ENCODE measurements at regions not wholly inside any gene's neighbourhood (a gene's known extent, or its start where the extent isn't known, plus 50 kb on each side); places are given as distances from the start of the nearest gene placed in this dataset.

DNA sequence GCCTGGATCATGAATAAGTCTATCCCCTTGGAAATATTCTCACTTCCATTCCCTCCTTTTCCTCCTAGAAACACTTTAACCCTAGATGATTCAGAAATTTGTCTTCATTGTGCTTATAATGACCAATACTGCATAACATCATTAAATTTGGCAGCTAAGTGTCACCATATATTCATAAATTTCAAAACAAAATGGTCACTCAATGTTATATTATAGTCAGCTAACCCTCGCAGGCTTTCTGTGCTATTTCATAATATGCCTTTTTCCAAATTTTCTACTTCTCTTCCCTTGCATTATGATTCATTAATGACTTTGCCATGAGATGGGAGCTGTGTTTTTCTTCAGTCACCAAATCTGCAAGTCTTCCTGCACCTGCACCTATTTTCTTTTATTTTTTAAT lies 308.3 kb upstream of the AKR1E2 start:
- Histone ChIP-seq H3K9me3 (ENCODE audit: control insufficient read depth, insufficient read depth, low read depth, low read length) (no peaks in the 10 kb centered on the region), H3K4me1 (ENCODE audit: control insufficient read depth, insufficient read depth, low read length) (no peaks in the 10 kb centered on the region), H3K36me3 (ENCODE audit: control insufficient read depth in 2 of 2, insufficient read depth in 1 of 2, low read length in 2 of 2) (no peaks in the 10 kb centered on the region), H3K4me3 (ENCODE audit: low read depth, low read length) (no peak overlapping the region), H3K27ac (ENCODE audit: extremely low read depth, low read depth, low read length) (no peak overlapping the region)
- CTCF ChIA-PET: no interaction called here
- TF ChIP-seq ZNF513 (tag by site-specific recombination; IDR thresholded peaks at IDR 0.05): no peak
- TF ChIP-seq ZNF112 (tag by site-specific recombination; IDR thresholded peaks at IDR 0.05): no peak
- TF ChIP-seq, protein P1, sequence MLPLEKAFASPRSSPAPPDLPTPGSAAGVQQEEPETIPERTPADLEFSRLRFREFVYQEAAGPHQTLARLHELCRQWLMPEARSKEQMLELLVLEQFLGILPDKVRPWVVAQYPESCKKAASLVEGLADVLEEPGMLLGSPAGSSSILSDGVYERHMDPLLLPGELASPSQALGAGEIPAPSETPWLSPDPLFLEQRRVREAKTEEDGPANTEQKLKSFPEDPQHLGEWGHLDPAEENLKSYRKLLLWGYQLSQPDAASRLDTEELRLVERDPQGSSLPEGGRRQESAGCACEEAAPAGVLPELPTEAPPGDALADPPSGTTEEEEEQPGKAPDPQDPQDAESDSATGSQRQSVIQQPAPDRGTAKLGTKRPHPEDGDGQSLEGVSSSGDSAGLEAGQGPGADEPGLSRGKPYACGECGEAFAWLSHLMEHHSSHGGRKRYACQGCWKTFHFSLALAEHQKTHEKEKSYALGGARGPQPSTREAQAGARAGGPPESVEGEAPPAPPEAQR (tag by site-specific recombination; IDR thresholded peaks at IDR 0.05): no peak
- no peak for TF ChIP-seq ZNF521 (tag by site-specific recombination; IDR thresholded peaks at IDR 0.05)
- no peak for TF ChIP-seq ZNF701 (tag by site-specific recombination; IDR thresholded peaks at IDR 0.05)
- TF ChIP-seq YY1 (tag by site-specific recombination; IDR thresholded peaks at IDR 0.05): no peak
- TF ChIP-seq ZNF747 (tag by site-specific recombination; IDR thresholded peaks at IDR 0.05): no peak
- no peak for TF ChIP-seq KLF17 (tag by site-specific recombination; IDR thresholded peaks at IDR 0.05)
- no peak for TF ChIP-seq ZNF626 (tag by site-specific recombination; IDR thresholded peaks at IDR 0.05)
- TF ChIP-seq, protein P2, sequence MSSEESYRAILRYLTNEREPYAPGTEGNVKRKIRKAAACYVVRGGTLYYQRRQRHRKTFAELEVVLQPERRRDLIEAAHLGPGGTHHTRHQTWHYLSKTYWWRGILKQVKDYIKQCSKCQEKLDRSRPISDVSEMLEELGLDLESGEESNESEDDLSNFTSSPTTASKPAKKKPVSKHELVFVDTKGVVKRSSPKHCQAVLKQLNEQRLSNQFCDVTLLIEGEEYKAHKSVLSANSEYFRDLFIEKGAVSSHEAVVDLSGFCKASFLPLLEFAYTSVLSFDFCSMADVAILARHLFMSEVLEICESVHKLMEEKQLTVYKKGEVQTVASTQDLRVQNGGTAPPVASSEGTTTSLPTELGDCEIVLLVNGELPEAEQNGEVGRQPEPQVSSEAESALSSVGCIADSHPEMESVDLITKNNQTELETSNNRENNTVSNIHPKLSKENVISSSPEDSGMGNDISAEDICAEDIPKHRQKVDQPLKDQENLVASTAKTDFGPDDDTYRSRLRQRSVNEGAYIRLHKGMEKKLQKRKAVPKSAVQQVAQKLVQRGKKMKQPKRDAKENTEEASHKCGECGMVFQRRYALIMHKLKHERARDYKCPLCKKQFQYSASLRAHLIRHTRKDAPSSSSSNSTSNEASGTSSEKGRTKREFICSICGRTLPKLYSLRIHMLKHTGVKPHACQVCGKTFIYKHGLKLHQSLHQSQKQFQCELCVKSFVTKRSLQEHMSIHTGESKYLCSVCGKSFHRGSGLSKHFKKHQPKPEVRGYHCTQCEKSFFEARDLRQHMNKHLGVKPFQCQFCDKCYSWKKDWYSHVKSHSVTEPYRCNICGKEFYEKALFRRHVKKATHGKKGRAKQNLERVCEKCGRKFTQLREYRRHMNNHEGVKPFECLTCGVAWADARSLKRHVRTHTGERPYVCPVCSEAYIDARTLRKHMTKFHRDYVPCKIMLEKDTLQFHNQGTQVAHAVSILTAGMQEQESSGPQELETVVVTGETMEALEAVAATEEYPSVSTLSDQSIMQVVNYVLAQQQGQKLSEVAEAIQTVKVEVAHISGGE (tag by site-specific recombination; conservative IDR thresholded peaks at IDR 0.05; ENCODE audit: low read depth): no peak
- no peak for TF ChIP-seq YY2 (tag by site-specific recombination; IDR thresholded peaks at IDR 0.05)
- TF ChIP-seq, protein P3, sequence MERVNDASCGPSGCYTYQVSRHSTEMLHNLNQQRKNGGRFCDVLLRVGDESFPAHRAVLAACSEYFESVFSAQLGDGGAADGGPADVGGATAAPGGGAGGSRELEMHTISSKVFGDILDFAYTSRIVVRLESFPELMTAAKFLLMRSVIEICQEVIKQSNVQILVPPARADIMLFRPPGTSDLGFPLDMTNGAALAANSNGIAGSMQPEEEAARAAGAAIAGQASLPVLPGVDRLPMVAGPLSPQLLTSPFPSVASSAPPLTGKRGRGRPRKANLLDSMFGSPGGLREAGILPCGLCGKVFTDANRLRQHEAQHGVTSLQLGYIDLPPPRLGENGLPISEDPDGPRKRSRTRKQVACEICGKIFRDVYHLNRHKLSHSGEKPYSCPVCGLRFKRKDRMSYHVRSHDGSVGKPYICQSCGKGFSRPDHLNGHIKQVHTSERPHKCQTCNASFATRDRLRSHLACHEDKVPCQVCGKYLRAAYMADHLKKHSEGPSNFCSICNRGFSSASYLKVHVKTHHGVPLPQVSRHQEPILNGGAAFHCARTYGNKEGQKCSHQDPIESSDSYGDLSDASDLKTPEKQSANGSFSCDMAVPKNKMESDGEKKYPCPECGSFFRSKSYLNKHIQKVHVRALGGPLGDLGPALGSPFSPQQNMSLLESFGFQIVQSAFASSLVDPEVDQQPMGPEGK (tag by site-specific recombination; IDR thresholded peaks at IDR 0.05): no peak
- TF ChIP-seq ZNF76 (tag by site-specific recombination; IDR thresholded peaks at IDR 0.05; ENCODE audit: borderline replicate concordance, low read depth): no peak
- TF ChIP-seq ZNF26 (tag by site-specific recombination; IDR thresholded peaks at IDR 0.05): no peak
- POLR2A ChIA-PET: no interaction called here

GRCh38 chr10:4515721-4516120 lies 310.3 kb upstream of the AKR1E2 start:
- POLR2A ChIA-PET: no interaction called here
- H3K4me3 ChIP-seq (ENCODE audit: low read depth, low read length): no peak overlapping the region
- CTCF ChIA-PET: no interaction called here
- H3K9me3 ChIP-seq (ENCODE audit: control insufficient read depth, insufficient read depth, low read depth, low read length): no peaks in the 10 kb centered on the region
- no peaks in the 10 kb centered on the region for H3K4me1 ChIP-seq (ENCODE audit: control insufficient read depth, insufficient read depth, low read length)
- H3K27ac ChIP-seq (ENCODE audit: extremely low read depth, low read depth, low read length): no peak overlapping the region
- no peaks in the 10 kb centered on the region for H3K36me3 ChIP-seq (ENCODE audit: control insufficient read depth in 2 of 2, insufficient read depth in 1 of 2, low read length in 2 of 2)
- TF ChIP-seq OSR2 (tag by site-specific recombination; IDR thresholded peaks at IDR 0.05) (no peak), ZNF830 (tag by site-specific recombination; IDR thresholded peaks at IDR 0.05; ENCODE audit: low read depth) (no peak), ZNF10 (tag by site-specific recombination; IDR thresholded peaks at IDR 0.05) (no peak), ZFP69B (tag by site-specific recombination; IDR thresholded peaks at IDR 0.05) (no peak), ZNF776 (tag by site-specific recombination; IDR thresholded peaks at IDR 0.05; ENCODE audit: borderline replicate concordance) (no peak), ZSCAN5A (tag by site-specific recombination; IDR thresholded peaks at IDR 0.05) (no peak), ZNF274 (IDR thresholded peaks at IDR 0.05; ENCODE audit: low read length) (no peak), ZNF274 (tag by site-specific recombination; IDR thresholded peaks at IDR 0.05; ENCODE audit: borderline replicate concordance) (no peak), ZNF174 (tag by site-specific recombination; IDR thresholded peaks at IDR 0.05) (no peak)
